H9 (cell line): ENCODE measurements at regions not wholly inside any gene's neighbourhood (a gene's known extent, or its start where the extent isn't known, plus 50 kb on each side); places are given as distances from the start of the nearest gene placed in this dataset.

ENCODE experiments used
- DNase-seq: peaks from one replicate; pipeline ENCODE4 v3.0.0-alpha.2; 2017
- H2AFZ ChIP-seq: one replicate; pipeline ENCODE4 v1.6.1; 2013; ENCODE audit warnings: mild to moderate bottlenecking, low read length, control low read depth, moderate library complexity
- H2AK5ac ChIP-seq: 2 replicates; pipeline ENCODE4 v1.6.1; 2013; ENCODE audit warnings: low read length, control low read depth, mixed read lengths; ENCODE audit not compliant: insufficient read length
- H2BK120ac ChIP-seq: one replicate; pipeline ENCODE4 v1.6.1; 2013; ENCODE audit warnings: low read depth, mild to moderate bottlenecking, low read length, control low read depth, inconsistent platforms; ENCODE audit not compliant: poor library complexity, severe bottlenecking
- H2BK12ac ChIP-seq: 2 replicates; pipeline ENCODE4 v1.6.1; 2013; ENCODE audit warnings: low read length, control low read depth, mixed read lengths, low read depth; ENCODE audit not compliant: insufficient read length
- H2BK15ac ChIP-seq: 2 replicates; pipeline ENCODE4 v1.6.1; 2013; ENCODE audit warnings: low read depth, low read length, control low read depth
- H2BK20ac ChIP-seq: one replicate; pipeline ENCODE4 v1.6.1; 2013; ENCODE audit warnings: low read depth, mild to moderate bottlenecking, low read length, control low read depth, inconsistent platforms; ENCODE audit not compliant: poor library complexity, severe bottlenecking
- H2BK5ac ChIP-seq: 2 replicates; pipeline ENCODE4 v1.6.1; 2013; ENCODE audit warnings: low read length, control low read depth, mixed read lengths; ENCODE audit not compliant: insufficient read length
- H3K14ac ChIP-seq: 2 replicates; pipeline ENCODE4 v1.6.1; 2013; ENCODE audit warnings: low read length, control low read depth; ENCODE audit not compliant: insufficient read depth
- H3K18ac ChIP-seq: 2 replicates; pipeline ENCODE4 v1.6.1; 2013; ENCODE audit warnings: low read depth, mild to moderate bottlenecking, mixed read lengths, low read length, control low read depth; ENCODE audit not compliant: insufficient read length
- H3K23ac ChIP-seq: 2 replicates; pipeline ENCODE4 v1.6.1; 2013; ENCODE audit warnings: low read length, control low read depth, mixed read lengths, low read depth; ENCODE audit not compliant: insufficient read length
- H3K23me2 ChIP-seq: 2 replicates; pipeline ENCODE4 v1.6.1; 2013; ENCODE audit warnings: low read depth, mild to moderate bottlenecking, mixed read lengths, low read length, control low read depth; ENCODE audit not compliant: insufficient read length, poor library complexity, severe bottlenecking
- H3K27ac ChIP-seq: 2 replicates; pipeline ENCODE4 v1.5.1; 2013; ENCODE audit warnings: low read length, control low read depth, mixed read lengths, low read depth; ENCODE audit not compliant: insufficient read length
- H3K27me3 ChIP-seq: 2 replicates; pipeline ENCODE4 v1.6.1; 2013; ENCODE audit warnings: low read length, control low read depth, inconsistent platforms; ENCODE audit not compliant: insufficient read depth
- H3K4ac ChIP-seq: 2 replicates; pipeline ENCODE4 v1.6.1; 2013; ENCODE audit warnings: low read depth, mild to moderate bottlenecking, control low read depth, inconsistent platforms, low read length, moderate library complexity
- H3K4me1 ChIP-seq: 2 replicates; pipeline ENCODE4 v1.6.1; 2013; ENCODE audit warnings: low read length, control low read depth, inconsistent platforms; ENCODE audit not compliant: insufficient read depth
- H3K4me2 ChIP-seq: 2 replicates; pipeline ENCODE4 v1.6.1; 2013; ENCODE audit warnings: low read length, control low read depth, mixed read lengths; ENCODE audit not compliant: insufficient read length, insufficient read depth
- H3K56ac ChIP-seq: 2 replicates; pipeline ENCODE4 v1.6.1; 2013; ENCODE audit warnings: low read depth, mild to moderate bottlenecking, mixed read lengths, low read length, control low read depth; ENCODE audit not compliant: insufficient read length
- H3K79me1 ChIP-seq: 2 replicates; pipeline ENCODE4 v1.6.1; 2013; ENCODE audit warnings: low read depth, mild to moderate bottlenecking, moderate library complexity, low read length, control low read depth, inconsistent platforms; ENCODE audit not compliant: insufficient read depth, poor library complexity, severe bottlenecking
- H3K79me2 ChIP-seq: 2 replicates; pipeline ENCODE4 v1.6.1; 2013; ENCODE audit warnings: low read length, control low read depth, inconsistent platforms; ENCODE audit not compliant: insufficient read depth
- H3K9ac ChIP-seq: 2 replicates; pipeline ENCODE4 v1.6.1; 2013; ENCODE audit warnings: low read length, control low read depth, mixed read lengths; ENCODE audit not compliant: insufficient read length; ENCODE audit errors: extremely low read depth
- H3K9me3 ChIP-seq: one replicate; pipeline ENCODE4 v1.6.1; 2013; ENCODE audit warnings: low read depth, low read length, inconsistent platforms; ENCODE audit not compliant: control insufficient read depth
- H3T11ph ChIP-seq: one replicate; pipeline ENCODE4 v1.6.1; 2013; ENCODE audit warnings: mild to moderate bottlenecking, low read length, control low read depth, inconsistent platforms
- H4K20me1 ChIP-seq: one replicate; pipeline ENCODE4 v1.6.1; 2013; ENCODE audit not compliant: control insufficient read depth, insufficient read length, insufficient read depth
- H4K5ac ChIP-seq: 2 replicates; pipeline ENCODE4 v1.6.1; 2013; ENCODE audit warnings: low read depth, mild to moderate bottlenecking, mixed read lengths, low read length, control low read depth; ENCODE audit not compliant: insufficient read length
- H4K8ac ChIP-seq: replicated peaks from 2 replicates; pipeline ENCODE4 v1.6.1; 2013; ENCODE audit warnings: low read length, control low read depth, mixed read lengths, low read depth; ENCODE audit not compliant: insufficient read length
- H4K91ac ChIP-seq: 2 replicates; pipeline ENCODE4 v1.6.1; 2013; ENCODE audit warnings: low read depth, mild to moderate bottlenecking, moderate library complexity, mixed read lengths, low read length, control low read depth; ENCODE audit not compliant: insufficient read length
- H3K27ac Mint-ChIP-seq, 3 experiments: 2 replicates in 2 of 3; 3 replicates in 1 of 3; pipeline ENCODE4 v1.8.0; 2020 to 2021; ENCODE audit warnings: mixed read lengths in 3 of 3, mild to moderate bottlenecking in 1 of 3, moderate library complexity in 1 of 3
- H3K27me3 Mint-ChIP-seq: 2 replicates; pipeline ENCODE4 v1.8.0; 2021; ENCODE audit warnings: low read depth, mild to moderate bottlenecking, moderate library complexity, mixed read lengths
- H3K36me3 Mint-ChIP-seq, 3 experiments: 2 replicates in 2 of 3; 3 replicates in 1 of 3; pipeline ENCODE4 v1.8.0; 2020 to 2021; ENCODE audit warnings: low read depth in 3 of 3, mixed read lengths in 3 of 3; ENCODE audit not compliant: insufficient read depth in 1 of 3
- H3K4me1 Mint-ChIP-seq, 2 experiments: 2 replicates each; pipeline ENCODE4 v1.8.0; 2020; ENCODE audit warnings: mixed read lengths in 2 of 2
- H3K4me3 Mint-ChIP-seq, 2 experiments: 2 replicates in 1 of 2; 3 replicates in 1 of 2; pipeline ENCODE4 v1.8.0; 2020 to 2021; ENCODE audit warnings: mild to moderate bottlenecking in 2 of 2, mixed read lengths in 2 of 2, moderate library complexity in 1 of 2
- H3K9me3 Mint-ChIP-seq, 2 experiments: 2 replicates in 1 of 2; 3 replicates in 1 of 2; pipeline ENCODE4 v1.8.0; 2020; ENCODE audit warnings: mild to moderate bottlenecking in 2 of 2, mixed read lengths in 2 of 2, moderate library complexity in 1 of 2
- CTCF ChIP-seq: fragments of 200-600 bp; sonication (generic); conservative IDR thresholded peaks from 3 replicates; pipeline ENCODE4 v1.8.0; 2021; ENCODE audit warnings: antibody characterized with exemption, mild to moderate bottlenecking
- WGBS: extraction: QIAGEN DNeasy Blood & Tissue Kit; methylation state at CpG from one replicate; pipeline ENCODE4 v1.1.7; 2013; ENCODE audit warnings: missing lambda C conversion rate, low lambda C conversion rate, mixed read lengths; ENCODE audit not compliant: insufficient read length; ENCODE audit errors: extremely low coverage; 5-methylcytosine and 5-hydroxymethylcytosine counted together

GRCh38 chr12:92059960-92060359 is 85.7 kb downstream of the BTG1 start:
- Mint-ChIP-seq H3K9me3 (peaks cover 6 to 7% of the 10 kb centered on the region in 2 experiments; a peak in 3 of 5 replicates), H3K36me3 (peaks cover 0 to 4% (median 1%) of the 10 kb centered on the region in 3 experiments; a peak in 3 of 7 replicates), H3K4me1 (peaks cover 12 to 23% of the 10 kb centered on the region in 2 experiments), H3K27ac (no peak overlapping the region), H3K27me3 (no peaks in the 10 kb centered on the region), H3K4me3 (no peak overlapping the region)
- Histone ChIP-seq H3K4ac (no peak overlapping the region), H3K4me1 (no peaks in the 10 kb centered on the region), H2BK120ac (no peak overlapping the region), H2BK20ac (no peak overlapping the region), H4K91ac (no peak overlapping the region), H2BK15ac (no peak overlapping the region), H4K20me1 (no peaks in the 10 kb centered on the region), H3K23ac (no peak overlapping the region), H3K27me3 (no peaks in the 10 kb centered on the region), H3K4me2 (no peak overlapping the region), H3T11ph (no peak overlapping the region), H2AFZ (no peak overlapping the region), H3K14ac (no peak overlapping the region), H3K79me1 (no peaks in the 10 kb centered on the region), H2AK5ac (no peak overlapping the region), H3K18ac (no peak overlapping the region), H2BK12ac (no peak overlapping the region), H4K8ac (no peak overlapping the region), H3K79me2 (no peaks in the 10 kb centered on the region), H3K9me3 (no peaks in the 10 kb centered on the region), H3K56ac (no peak overlapping the region), H3K23me2 (no peaks in the 10 kb centered on the region), H3K9ac (no peak overlapping the region), H4K5ac (no peak overlapping the region), H2BK5ac (no peak overlapping the region), H3K27ac (no peak overlapping the region)
- TF ChIP-seq CTCF = no peak
- WGBS = no CpG with 5 or more reads among the region's 2 CpGs
- no peak for DNase-seq
